D341Med (cell line): ENCODE measurements at regions not wholly inside any gene's neighbourhood (a gene's known extent, or its start where the extent isn't known, plus 50 kb on each side); places are given as distances from the start of the nearest gene placed in this dataset.
"Not testable (repeated sequence)": the region's sequence is repeated elsewhere in the genome, so short reads cannot be mapped to it uniquely, and the experiment has no call there.

Experiments
- DNase-seq: peaks from one replicate; pipeline ENCODE4 v3.0.0; 2012; ENCODE audit warnings: low spot score

DNA sequence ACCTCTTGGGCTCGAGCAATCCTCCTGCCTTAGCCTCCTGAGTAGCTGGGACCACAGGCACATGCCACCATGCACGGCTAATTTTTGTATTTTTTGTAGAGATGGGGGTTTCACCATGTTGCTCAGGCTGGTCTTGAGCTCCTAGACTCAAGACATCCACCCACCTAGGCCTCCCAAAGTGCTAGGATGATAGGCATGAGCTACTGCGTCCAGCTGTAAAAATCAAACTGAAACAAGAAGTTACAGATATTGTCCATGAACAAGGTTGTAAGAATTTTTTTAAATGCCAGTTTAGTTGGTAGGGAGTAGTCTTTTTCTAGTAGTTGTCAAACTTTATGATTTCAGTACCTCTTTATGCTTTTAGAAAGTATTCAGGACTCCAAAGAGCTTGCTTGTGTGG is 424.4 kb upstream of the PMFBP1 start:
- no peak for DNase-seq

DNA sequence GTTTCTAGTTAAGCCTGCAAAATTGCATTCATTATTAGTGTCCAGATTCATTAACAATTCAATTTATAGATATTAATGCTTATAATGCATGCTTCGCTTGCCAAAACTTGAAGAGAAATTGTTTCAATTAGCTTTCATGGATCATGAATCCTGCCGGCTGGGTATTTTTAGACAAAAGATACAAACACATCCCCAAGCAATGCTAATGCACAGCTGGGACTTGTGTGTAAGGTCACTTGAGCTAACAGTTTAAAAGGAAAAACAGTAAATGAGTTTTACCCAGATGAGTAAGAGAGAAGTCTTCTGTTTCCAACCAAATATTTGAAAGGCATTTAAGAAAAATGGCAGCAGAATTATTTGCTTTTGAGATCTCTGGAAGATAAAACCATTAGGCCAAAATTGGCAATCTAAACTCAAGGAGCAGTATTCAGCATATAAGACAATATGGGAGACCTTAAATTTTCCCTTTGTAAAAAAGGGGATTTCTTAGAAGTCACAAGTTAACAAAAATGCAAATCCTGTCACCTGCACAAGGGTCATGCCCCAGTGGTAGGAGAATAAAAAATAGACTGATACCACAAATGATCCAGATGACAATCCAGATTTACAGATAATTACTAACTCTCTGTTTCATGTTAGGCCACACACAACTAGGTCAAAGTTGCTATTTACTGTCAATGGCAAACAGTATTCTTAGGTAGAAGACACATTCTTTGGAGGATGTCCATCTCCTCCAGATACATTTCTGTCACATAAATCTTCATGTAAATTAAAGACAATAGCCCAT is 418.4 kb upstream of the PMFBP1 start:
- DNase-seq: no peak

DNA sequence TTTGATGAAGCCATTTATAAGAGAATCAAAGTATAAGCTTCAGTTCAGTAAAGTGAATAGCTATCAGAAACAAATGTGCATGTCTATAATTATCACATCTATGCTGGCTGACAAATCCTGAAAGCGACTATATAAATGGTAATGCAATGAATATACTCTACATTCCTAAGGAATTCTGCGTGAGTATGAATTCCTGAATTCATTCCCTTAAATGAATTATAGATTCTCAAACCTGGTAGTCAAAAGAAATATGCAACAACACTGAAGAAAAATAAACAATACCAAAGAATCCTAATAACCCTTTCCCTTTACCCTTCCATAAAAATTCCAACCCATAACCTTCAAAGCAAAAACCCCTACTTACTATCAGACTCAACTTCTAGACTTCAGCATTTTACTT is 416.6 kb upstream of the PMFBP1 start:
- DNase-seq: no peak

DNA sequence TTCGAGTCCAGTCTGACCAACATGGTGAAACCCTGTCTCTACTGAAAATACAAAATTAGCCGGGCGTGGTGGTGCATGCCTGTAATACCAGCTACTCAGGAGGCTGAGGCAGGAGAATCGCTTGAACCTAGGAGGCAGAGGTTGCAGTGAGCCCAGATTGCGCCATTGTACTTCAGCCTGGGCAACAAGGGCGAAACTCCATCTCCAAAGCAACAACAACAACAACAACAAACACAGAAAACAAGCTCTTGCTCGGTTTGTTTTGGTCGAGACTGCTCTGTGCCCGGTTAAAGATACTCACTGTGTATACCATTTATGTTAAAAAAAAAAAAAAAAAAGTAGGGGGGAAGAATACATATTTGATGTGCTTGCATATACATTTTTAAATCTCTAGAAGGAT is 406.1 kb upstream of the PMFBP1 start:
- not testable (repeated sequence) for DNase-seq

DNA sequence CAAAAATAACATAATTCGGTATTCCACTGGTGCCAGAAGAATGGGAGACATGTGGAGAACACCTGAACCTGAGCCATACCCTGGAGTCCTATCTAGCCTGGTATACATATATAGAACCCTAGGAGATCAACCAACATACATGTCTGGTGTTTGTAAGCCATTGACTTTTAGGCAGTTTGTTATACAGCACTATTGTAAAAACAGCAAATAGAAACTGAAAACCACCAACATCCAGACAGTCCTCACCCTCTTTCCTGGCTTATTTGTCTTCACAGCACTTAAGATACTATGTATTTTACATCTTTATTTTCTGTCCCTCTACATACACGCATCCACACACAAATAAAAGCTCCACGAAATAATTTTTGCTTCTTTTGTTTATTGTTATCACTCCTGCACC is 404.2 kb upstream of the PMFBP1 start:
- no peak for DNase-seq

DNA sequence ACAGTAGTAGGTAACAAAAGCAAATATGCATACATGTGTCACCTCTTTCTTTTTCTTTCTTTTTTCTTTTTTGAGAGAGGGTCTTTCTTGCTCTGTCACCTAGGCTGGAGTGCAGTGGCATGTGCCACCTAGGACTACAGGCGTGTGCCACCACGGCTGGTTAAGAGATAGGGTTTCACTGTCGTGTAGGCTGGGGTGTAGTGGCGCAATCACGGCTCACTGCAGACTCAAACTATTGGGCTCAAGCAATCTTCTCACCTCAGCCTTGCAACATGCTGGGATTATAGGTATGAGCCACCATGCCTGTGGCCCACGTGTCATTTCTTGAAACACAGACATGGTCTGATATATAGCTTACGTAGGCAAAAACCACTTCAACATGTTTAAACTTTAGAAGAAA is 397.7 kb upstream of the PMFBP1 start:
- no peak for DNase-seq

DNA sequence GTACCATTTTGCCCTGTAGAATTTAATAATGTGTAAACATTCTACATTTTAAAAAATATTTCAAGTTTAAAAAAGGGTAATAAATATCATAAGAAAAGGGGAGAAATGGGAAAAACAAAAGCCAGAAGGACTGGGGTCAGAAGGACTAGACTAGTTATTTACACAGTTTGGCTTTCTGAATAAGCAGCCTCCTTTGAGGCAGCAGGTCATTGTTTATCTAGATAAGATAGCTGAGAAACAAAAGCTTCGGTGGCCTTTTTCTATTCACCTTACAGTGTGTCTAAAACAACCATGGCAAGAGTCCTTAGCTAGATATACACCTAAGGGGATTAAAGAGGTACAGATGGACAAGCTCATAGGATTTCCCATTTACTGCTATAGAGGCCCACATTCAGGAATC is 396.5 kb upstream of the PMFBP1 start:
- DNase-seq: no peak

DNA sequence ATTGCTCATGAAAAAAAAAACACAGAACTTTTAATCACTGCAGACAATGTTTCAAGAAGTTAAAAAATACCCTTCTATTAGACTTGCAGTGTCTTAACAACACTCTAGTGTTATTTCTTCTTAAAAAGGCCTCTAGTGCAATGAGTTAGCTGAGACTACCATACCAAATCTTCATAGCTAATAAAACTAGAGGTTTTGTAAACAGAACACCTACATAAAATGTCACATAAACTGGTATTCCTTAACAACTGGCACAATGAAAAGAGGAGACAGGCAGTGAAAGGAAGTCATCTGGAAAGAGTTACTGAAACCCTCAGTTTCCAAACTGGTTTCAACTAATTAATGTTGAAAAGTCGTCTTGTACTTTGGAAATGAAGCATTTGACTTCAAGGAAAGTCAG is 394.2 kb upstream of the PMFBP1 start:
- DNase-seq: no peak

DNA sequence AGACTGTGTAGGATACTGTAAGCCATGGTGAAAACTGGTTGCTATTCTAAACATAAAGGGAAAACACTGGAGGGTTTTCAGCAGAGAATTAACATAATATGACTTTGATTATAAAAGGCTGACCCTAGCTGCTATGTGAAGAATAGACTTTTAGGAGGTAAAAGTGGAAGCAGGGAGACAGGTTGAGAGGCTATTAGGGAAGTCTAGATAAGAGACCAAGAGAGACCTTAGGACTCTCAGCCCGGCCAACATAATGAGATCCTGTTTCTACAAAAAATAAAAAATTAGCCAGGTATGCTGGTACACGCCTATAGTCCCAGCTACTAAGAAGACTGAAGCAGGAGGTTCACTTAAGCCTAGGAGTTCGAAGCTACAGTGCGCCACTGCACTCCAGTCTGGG is 393.2 kb upstream of the PMFBP1 start:
- DNase-seq: no peak

DNA sequence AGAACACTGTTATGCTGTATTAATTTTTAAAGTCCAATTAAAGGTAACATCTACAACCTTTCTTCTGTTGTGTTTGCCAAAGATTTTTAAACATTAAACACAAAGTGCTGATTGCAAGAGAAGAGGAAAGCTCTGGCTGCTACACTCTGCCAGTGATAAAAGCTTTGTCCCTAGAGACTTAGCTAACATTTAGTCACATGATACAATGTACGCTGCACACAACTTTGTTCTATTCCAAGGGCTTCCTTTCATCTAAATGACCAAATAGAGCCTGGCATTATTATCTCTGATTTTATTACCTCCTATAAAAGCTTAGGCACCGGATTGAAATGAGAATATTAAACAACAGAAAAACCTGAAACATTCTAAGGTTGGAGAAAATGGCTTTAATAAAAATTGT is 388.7 kb upstream of the PMFBP1 start:
- no peak for DNase-seq

DNA sequence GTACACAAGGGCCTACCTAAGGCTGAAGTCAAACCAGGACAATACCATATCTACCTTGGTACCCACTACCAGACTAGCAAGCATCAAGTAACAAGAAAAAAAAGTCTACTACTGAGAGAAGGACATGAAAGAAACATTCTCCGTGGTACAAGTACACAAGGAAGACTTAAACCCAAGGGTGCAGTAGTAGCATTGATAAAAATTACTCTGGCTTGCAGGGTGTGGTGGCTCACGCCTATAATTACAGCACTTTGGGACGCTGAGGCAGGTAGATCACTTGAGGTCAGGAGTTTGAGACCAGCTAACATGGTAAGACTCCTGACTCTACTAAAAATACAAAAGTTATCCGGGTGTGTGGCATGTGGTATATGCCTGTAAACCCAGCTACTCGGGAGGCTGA is 386.5 kb upstream of the PMFBP1 start:
- DNase-seq: no peak

DNA sequence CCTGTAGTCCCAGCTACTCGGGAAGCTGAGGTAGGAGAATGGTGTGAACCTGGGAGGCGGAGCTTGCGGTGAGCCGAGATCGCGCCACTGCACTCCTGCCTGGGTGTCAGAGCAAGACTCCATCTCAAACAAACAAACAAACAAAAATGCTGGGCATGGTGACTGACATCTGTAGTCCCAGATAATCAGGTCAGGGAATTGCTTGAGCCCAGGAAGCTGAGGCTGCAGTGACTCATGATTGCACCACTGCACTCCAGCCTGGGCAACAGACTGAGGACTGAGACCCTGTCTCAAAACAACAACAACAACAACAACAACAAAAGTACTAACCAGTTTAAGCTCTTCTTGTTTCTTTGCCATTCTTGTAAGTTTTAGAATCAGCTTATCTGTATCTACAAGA is 383.0 kb upstream of the PMFBP1 start:
- no peak for DNase-seq

DNA sequence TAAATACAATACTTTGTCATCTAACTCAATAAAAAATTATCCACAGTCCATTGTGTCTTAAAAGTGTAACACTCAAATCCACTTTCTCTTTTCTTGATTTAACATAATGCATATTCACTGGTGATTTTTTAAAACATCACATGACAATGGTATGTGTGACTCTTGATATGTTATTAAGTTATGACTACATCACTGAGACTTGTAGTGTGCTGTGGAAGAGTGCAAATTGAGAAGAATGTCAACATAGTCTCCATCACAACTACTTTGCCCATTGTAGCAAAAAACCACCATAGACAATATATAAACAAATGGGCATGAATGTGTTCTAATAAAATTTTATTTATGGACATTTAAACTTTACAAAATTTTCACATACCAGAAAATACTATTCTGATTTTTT is 380.7 kb upstream of the PMFBP1 start:
- DNase-seq: no peak

DNA sequence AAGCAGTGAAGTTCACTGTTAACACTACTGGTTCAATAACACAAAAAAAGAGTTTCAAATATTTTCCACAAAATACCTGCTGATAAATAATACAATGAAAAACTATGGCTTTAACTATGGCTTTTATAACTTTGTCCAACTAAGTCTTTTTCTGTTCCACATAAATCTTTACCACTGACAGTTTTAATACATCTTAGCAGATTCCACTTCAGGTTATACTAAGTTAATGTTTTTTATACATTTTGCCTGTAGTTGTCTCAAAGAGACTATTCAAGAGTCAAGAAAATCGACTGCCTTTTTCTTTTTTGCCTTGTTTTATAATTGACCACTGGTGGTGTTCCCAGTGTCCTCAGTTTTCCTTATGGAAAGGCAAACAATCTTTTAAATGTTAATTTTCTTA is 379.7 kb upstream of the PMFBP1 start:
- DNase-seq: no peak

DNA sequence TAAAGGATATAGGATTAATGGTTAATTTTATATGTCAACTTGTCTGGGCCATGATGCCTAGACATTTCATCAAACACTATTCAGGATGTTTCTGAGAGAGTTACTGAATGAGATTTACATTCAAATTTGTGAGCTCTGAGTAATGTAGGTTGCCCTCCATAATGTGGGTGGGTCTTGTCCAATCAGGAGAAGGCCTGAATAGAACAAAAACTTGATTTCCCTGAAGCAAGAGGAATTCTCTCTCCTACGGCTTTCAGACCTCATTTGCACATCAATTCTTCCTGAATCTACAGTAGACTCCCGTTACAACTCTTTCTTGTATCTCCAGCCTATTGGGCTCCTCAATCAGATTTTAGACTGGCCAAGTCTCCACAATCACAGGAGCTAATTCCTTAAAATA is 377.9 kb upstream of the PMFBP1 start:
- no peak for DNase-seq

DNA sequence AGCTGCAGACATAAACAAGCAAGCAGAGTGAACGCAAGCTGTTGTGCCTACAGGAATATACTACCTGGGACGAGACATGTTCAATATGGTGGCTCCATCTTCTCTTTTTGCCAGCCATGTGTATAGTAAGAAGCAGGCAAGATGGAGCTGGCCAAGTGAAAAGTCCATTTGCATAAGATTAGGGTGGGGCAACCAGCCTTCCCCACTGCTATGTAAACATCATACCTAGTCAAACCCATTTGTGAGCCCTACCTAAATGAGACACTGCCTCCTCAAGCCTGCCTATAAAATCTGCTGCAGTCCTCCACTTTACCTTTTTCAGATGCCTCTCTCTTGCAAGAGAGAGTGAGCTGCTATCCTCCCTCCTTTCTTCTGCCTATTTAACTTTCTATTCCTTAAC is 370.1 kb upstream of the PMFBP1 start:
- DNase-seq: no peak

DNA sequence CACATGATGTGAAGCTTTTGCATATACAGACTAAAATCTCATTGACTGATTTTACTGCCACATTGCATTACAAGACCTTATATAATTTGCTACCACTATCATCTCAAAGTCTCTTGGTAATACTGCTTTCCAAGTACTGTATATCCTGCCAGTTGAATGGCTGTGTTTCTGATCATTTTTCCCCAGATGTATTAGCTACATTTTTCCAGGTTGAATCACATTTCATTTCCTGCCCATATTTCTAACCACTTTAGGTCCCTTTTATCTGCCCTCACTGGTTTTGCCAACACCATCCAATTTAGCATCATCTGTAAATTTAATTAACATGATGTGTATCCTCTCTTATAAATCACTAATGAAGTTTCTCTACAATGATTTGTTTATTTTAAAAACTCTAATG is 365.7 kb upstream of the PMFBP1 start:
- no peak for DNase-seq

DNA sequence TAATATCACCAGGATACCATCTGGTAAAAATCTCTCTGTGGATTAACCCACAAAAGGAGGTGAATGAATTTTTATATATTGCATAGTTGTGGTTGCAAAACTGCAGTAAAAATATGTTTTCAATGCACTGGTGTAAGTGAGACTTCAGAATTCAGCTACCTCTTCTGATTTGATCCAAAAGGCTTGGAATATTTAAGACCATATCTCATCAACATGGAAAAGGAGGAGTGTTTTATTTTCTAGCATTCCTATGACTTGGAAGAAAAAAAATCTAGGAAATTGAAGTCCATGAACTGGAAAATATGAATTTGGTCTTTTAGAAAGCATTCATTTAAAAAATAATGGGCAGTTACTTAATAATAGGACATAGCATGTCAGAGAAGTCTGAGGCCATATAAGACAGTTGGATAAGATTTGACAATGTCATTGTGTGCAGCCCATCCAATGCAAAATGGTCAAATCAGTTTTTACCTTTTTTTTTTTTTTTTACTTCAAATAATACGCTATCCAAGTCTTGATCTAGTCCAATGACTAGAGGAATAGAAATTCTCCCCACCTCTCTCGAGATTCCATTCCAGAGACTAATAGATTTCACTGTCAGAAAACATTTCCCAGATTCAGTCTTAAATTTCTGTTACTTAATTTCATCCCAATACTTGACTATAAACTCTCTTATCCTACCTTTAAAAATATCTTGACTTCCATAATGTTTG is 364.9 kb upstream of the PMFBP1 start:
- DNase-seq: no peak

DNA sequence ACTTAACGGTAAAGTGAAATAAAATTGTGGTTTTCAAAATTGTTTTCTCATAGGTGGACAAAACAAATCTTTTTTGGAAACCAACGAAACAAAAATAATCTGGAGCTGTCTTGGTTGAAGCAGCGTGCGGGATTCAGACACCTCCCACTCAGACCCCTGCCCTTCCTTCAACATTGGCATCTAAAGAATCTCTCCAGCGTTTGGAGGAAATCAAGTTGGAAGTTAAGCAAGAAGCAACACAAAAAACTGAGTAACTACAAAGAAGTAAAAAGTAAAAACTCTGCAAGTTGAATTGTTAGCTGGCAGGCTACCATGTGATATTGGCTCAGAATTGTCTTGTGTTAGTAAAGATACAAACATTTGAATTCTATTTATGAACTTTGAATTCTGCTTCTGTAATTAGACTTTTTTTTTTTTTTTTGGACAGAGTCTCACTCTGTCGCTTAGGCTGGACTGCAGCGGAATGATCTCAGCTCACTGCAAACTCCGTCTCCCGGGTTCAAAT is 361.0 kb upstream of the PMFBP1 start:
- no peak for DNase-seq

DNA sequence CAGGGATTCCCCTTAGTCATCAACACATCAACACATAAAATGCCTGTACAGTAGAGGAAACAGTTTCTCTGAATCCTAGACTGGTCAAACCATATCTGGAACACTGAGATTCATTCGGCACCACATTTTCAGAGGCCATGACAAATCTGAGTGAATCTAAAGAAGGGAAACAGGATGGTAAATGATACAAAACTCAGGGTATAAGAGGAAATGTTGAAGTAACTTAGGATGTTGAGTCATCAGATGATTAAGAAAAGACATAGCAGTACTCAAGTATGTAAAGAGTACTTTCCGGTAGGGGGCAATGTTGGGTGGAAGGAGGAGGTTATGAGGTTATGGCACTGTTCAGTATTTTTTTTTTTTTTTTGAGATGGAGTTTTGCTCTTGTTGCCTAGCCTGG is 358.5 kb upstream of the PMFBP1 start:
- no peak for DNase-seq

DNA sequence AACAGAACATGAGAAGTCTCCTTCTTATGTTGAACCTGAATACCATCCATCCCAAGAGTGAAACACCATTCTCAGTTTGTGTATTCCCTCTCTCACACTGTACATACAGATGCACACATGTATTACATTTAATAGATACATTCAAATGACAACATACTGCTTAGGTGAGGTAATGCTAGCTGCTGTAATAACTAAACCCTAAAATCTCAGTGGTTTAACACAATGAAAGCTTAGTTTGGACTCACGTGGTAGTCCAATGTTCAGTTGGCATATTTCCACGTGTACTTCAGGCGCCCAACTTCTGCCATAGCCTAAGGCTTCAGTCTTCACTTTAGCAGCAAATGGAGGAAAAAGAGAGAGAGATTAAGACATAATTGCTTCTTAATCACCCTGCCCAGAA is 351.1 kb upstream of the PMFBP1 start:
- no peak for DNase-seq

DNA sequence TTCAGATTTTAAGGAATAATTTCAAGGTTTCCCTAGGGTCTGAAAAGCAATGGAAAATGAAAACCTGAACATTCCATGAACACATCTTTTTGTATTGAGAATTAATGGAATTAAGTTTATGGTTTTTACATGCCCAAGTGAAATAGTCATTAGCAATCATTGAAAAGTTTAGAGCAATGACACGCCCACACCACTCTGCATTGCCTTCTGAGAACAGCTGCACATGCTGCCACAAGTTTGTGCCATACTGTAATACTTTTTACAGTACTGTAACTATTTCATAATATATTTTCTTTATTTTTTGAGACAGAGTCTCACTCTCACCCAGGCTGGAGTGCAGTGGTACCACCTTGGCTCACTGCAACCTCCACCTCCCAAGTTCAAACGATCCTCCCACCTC is 345.2 kb upstream of the PMFBP1 start:
- DNase-seq: no peak

DNA sequence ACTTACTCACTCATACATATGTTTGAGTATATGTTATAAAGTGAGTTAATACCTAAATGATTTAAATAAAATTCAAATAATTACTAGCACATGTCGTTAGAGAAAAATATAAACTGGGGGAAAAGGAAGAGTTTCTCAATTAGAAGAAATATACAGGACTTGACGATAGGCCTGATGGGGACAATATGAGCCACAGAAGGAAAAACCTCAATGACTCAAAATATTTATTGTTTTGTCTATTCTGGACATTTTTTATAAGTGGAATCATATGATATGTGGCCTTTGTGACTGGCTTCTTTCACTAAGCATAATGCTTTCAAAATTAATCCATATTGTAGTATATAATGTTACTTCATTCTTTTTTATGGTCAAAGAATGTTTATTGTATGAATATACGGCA is 339.2 kb upstream of the PMFBP1 start:
- no peak for DNase-seq

DNA sequence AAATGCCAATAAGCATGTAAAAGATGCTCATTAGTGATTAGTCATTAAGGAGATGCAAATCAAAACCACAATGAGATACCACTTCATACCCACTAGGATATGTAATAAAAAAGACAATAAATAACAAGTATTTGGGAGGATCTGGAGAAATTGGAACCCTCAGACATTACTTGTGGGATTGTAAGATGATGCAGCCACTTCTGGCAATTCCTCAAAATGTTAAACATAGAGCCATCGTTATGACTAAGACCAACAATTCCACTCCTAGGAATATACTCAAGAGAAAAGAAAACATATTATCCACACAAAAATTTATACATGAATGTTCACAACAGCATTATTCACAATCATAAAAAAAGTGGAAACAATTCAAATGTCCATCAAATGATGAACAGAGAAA is 336.2 kb upstream of the PMFBP1 start:
- no peak for DNase-seq
